ENCODE measurements at regions not wholly inside any gene's neighbourhood (a gene's known extent, or its start where the extent isn't known, plus 50 kb on each side); places are given as distances from the start of the nearest gene placed in this dataset.

- TF ChIP-seq ZBTB26 (CRISPR knock-in tag; IDR thresholded peaks at IDR 0.05): no peak
- no peak for TF ChIP-seq FOXP4 (CRISPR knock-in tag; IDR thresholded peaks at IDR 0.05; ENCODE audit: borderline replicate concordance)
- no peak for TF ChIP-seq OTX1 (CRISPR knock-in tag; IDR thresholded peaks at IDR 0.05)
- no peak for TF ChIP-seq ZEB2 (IDR thresholded peaks at IDR 0.05)
- no peak for TF ChIP-seq ZNF584 (CRISPR knock-in tag; IDR thresholded peaks at IDR 0.05; ENCODE audit: low read depth)
- TF ChIP-seq ZBTB5 (IDR thresholded peaks at IDR 0.05): no peak
- no peak for TF ChIP-seq KDM5B (IDR thresholded peaks at IDR 0.05; ENCODE audit: insufficient replicate concordance, low read depth, low read length)
These were observed 277.8 kb upstream of the MAGEB18 start (continued) for GRCh38 chrX:25860322-25860721.

Data from K562 (cell line).